Stimulated activated naive CD8-positive, alpha-beta T cell treated with anti-CD3 and anti-CD28 coated beads, Interleukin-15, amount 100 ng/mL, for 72 hours (primary cell): ENCODE measurements at regions not wholly inside any gene's neighbourhood (a gene's known extent, or its start where the extent isn't known, plus 50 kb on each side); places are given as distances from the start of the nearest gene placed in this dataset.
"Not testable (repeated sequence)": the region's sequence is repeated elsewhere in the genome, so short reads cannot be mapped to it uniquely, and the experiment has no call there.

Experiments used
- ATAC-seq: fragments of 150-1000 bp; cut with Tn5 transposase; 2 replicates; pipeline ENCODE4 v1.10.0; 2021; ENCODE audit warnings: mild to moderate bottlenecking, moderate library complexity
- DNase-seq, 2 donors: peaks; one replicate each; pipeline ENCODE4 v3.0.0; 2021 to 2022
- H3K27ac Mint-ChIP-seq, 2 donors: one replicate each; pipeline ENCODE4 v1.8.0; 2022; ENCODE audit warnings: mild to moderate bottlenecking in 2 of 2, mixed read lengths in 2 of 2, moderate library complexity in 2 of 2
- H3K27me3 Mint-ChIP-seq: one replicate; pipeline ENCODE4 v1.8.0; 2022; ENCODE audit warnings: mixed read lengths
- H3K4me1 Mint-ChIP-seq: one replicate; pipeline ENCODE4 v1.8.0; 2022; ENCODE audit warnings: mild to moderate bottlenecking, mixed read lengths
- H3K4me3 Mint-ChIP-seq, 2 donors: one replicate each; pipeline ENCODE4 v1.8.0; 2022; ENCODE audit warnings: mild to moderate bottlenecking in 2 of 2, mixed read lengths in 2 of 2, moderate library complexity in 1 of 2
- H3K9me3 Mint-ChIP-seq, 2 donors: one replicate each; pipeline ENCODE4 v1.8.0; 2022; ENCODE audit warnings: mixed read lengths in 2 of 2

DNA sequence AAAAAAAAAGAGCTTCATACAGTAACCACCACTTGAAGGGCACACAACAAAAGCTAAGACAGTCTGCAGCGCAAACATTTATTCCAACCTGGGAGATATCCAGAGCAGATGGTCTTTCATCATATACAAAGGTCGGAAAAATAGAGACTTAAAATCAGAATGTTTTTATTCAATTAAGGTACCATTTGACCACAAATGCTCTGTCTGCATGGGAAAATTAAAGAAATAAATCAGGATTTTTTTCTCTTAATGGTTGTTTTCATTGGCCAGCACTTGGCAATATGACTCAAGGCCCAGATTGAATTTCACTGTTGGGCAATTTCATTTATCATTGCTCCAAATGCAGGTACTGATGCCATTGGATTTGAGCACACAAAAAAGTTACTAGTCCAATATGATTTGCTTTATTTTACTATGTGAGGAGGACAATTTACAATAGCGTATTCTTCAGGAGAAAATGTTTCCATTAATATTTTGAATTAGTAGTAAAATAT is 145.9 kb upstream of the AGTR1 start:
- Mint-ChIP-seq H3K4me1 (no peaks in the 10 kb centered on the region), H3K9me3 (no peaks in the 10 kb centered on the region), H3K4me3 (no peak overlapping the region), H3K27me3 (no peaks in the 10 kb centered on the region), H3K27ac (no peak overlapping the region)
- DNase-seq (no peak), ATAC-seq (no peak)

DNA sequence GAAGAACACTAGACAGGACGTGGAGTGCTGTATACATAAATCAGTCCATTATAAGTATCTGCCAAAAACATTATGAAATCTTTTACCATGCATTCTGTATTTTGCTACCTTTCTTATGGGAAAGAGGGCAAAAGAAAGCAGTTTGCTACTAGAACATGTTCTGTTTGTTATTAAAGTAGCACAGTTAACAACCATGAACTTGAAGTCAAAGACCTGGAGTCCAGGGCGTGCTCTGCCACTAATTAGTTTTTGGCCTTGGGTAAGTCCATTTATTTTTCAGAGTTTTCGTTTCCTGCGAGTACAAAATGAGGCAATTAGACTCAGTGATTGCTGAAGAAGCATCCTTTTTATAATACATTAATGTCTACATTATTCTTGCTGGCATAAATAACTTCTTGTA is 143.3 kb upstream of the AGTR1 start:
- DNase-seq, result no peak
- H3K4me1 Mint-ChIP-seq, result no peaks in the 10 kb centered on the region
- H3K27ac Mint-ChIP-seq, result no peak overlapping the region

DNA sequence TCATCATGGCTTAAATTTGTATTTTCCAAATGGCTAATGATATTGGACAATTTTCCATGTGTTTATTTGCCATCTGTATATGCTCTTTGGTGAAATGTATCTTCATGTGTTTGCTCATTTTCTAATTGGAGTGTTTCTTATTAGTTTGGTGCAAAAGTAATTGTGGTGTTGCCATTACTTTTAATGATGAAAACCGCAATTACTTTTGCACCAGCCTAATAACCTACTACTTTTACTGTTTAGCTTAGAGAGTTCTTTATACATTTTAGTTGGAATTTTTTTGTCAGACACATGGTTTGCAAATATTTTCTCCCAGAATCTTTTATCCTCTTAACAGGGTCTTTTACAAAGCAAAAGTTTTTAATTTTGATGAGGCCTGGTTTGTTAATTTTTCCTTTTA is 141.0 kb upstream of the AGTR1 start:
- H3K27me3 Mint-ChIP-seq, result no peaks in the 10 kb centered on the region
- ATAC-seq (no peak), DNase-seq (no peak)
- H3K9me3 Mint-ChIP-seq, result peaks cover 12 to 13% of the 10 kb centered on the region in 2 donors
- H3K27ac Mint-ChIP-seq, result no peak overlapping the region
- no peaks in the 10 kb centered on the region for H3K4me1 Mint-ChIP-seq
- H3K4me3 Mint-ChIP-seq, result no peak overlapping the region

More for the DNA sequence above, 143.3 kb upstream of the AGTR1 start:
- Mint-ChIP-seq H3K9me3 (peaks cover 0 to 4% of the 10 kb centered on the region in 2 donors), H3K27me3 (no peaks in the 10 kb centered on the region), H3K4me3 (no peak overlapping the region)
- ATAC-seq, result no peak

DNA sequence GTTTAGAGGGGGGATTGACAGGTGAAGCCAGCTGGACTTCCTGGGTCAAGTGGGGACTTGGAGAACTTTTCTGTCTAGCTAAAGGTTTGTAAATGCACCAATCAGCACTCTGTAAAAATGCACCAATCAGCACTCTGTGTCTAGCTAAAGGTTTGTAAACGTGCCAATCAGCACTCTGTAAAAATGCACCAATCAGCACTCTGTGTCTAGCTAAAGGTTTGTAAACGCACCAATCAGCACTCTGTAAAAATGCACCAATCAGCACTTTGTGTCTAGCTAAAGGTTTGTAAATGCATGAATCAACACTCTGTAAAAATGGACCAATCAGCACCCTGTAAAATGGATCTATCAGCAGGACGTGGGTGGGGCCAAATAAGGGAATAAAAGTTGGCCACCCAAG is 120.1 kb upstream of the AGTR1 start:
- not testable (repeated sequence) for H3K4me1 Mint-ChIP-seq, H3K27me3 Mint-ChIP-seq, H3K27ac Mint-ChIP-seq, ATAC-seq, DNase-seq, H3K4me3 Mint-ChIP-seq
- H3K9me3 Mint-ChIP-seq, result peaks cover 0 to 17% of the 10 kb centered on the region in 2 donors

DNA sequence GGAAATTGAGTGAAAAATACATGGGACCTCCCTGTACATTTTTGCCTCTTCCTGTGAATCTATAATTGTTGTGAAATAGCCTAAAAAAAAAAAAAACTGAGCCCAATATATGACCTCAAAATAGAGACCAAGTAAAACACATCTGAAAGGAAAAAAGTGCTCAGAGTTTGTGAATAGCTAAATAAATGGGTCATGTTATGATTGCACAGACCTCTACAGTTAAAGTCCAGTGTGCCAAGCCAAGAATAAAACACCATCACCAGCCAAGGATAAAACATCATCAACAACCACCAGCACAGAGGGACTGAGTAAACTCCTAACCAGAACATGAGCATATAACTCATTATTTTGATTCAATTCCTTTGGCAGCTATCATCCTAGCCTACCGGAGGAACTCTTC is 115.6 kb upstream of the AGTR1 start:
- H3K27ac Mint-ChIP-seq, result no peak overlapping the region
- DNase-seq, result no peak
- peaks cover 0 to 6% of the 10 kb centered on the region in 2 donors for H3K9me3 Mint-ChIP-seq
- no peaks in the 10 kb centered on the region for H3K4me1 Mint-ChIP-seq
- no peak overlapping the region for H3K4me3 Mint-ChIP-seq
- no peaks in the 10 kb centered on the region for H3K27me3 Mint-ChIP-seq
- ATAC-seq, result no peak

DNA sequence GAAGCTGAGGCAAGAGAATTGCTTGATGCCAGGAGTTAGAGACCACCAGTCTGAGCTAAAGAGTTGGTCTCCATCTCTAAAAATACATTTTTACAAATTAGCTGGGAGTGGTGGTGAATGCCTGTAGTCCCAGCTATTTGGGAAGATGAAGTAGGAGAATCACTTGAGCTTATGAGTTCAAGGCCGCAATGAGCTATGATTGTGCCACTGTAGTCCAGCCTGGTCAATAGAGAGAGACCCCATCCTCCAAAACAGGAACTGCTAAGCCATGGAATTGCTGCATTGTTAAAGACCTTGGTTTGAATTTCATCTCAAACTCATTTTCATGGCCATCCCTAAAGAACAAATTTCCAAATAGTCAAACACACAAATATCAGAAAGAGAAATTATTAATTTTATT is 113.9 kb upstream of the AGTR1 start:
- no peaks in the 10 kb centered on the region for H3K27me3 Mint-ChIP-seq
- ATAC-seq (no peak), DNase-seq (no peak)
- H3K9me3 Mint-ChIP-seq, result no peaks in the 10 kb centered on the region
- no peak overlapping the region for H3K4me3 Mint-ChIP-seq
- H3K27ac Mint-ChIP-seq, result no peak overlapping the region
- H3K4me1 Mint-ChIP-seq, result no peaks in the 10 kb centered on the region

DNA sequence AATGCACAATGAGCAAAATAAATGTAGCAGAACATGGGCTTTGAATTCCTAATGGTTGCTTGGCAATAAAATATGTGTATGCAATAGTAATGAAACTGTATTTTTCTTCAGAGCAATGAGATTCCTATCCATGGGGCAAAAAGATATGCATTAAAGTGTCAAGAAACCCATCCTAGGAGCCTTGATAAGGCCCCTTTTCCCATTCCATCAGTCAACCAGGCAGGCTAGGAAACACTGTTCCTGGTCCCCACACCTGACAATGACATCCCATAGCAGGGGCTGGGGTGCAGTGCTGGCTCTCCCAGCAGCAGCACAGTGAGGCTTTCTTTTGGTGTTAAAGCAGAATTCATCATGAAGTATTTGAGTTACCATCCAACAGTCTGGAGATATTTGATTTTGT is 113.3 kb upstream of the AGTR1 start:
- Mint-ChIP-seq H3K27me3 (no peaks in the 10 kb centered on the region), H3K9me3 (no peaks in the 10 kb centered on the region), H3K4me1 (no peaks in the 10 kb centered on the region), H3K27ac (no peak overlapping the region), H3K4me3 (no peak overlapping the region)
- no peak for DNase-seq
- ATAC-seq, result no peak

DNA sequence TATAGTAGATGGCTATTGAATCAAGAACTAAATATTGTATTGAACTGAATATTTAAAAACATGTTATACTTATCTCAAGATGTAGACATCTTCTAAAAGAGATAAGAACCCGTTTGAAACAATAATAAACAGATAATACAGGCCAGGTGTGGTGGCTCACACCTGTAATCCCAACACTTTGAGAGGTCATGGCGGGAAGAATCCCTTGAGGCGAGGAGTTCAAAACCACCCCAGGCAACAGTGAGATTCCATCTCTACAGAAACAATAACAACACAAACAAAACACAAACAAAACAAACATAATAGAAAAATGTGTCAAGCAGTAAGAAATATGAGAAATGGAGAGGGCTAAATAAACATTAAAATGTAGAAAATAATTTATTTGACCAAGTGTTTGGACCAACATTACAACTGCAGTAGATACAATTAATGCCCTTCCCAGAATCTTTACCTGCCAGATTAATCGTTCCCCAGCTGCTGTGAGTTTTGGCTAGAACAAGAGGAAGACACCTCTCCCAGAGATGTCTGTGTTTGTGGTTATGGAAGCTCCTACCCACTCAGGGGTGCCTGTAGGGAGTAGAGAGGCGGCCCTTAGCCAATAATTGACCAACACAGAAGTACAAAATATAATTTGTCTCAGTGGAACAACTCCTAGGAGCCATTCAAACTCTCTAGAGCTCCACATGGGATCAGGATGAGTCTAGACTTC is 111.9 kb upstream of the AGTR1 start:
- ATAC-seq (no peak), DNase-seq (no peak)
- H3K4me1 Mint-ChIP-seq, result no peaks in the 10 kb centered on the region
- H3K27ac Mint-ChIP-seq, result no peak overlapping the region
- H3K27me3 Mint-ChIP-seq, result no peaks in the 10 kb centered on the region
- H3K9me3 Mint-ChIP-seq, result no peaks in the 10 kb centered on the region
- no peak overlapping the region for H3K4me3 Mint-ChIP-seq

DNA sequence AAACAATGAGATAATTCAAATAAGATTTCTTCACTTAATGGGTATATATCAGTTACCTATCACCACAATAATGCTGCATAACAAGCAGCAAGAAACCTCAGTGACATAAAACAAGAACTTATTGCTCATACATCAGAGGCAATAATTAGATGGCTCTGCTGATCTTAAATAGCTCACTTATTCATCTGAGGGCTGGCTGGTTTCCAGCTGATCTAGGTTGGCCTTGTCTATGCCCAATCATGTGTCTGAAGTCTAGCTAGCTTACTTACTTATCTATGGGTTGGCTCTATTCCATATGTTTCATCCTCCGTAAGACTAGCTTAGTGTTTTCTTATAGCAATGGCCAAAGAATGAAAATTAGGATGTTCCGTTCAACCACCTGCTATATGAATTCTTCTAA is 109.4 kb upstream of the AGTR1 start:
- H3K27ac Mint-ChIP-seq, result no peak overlapping the region

DNA sequence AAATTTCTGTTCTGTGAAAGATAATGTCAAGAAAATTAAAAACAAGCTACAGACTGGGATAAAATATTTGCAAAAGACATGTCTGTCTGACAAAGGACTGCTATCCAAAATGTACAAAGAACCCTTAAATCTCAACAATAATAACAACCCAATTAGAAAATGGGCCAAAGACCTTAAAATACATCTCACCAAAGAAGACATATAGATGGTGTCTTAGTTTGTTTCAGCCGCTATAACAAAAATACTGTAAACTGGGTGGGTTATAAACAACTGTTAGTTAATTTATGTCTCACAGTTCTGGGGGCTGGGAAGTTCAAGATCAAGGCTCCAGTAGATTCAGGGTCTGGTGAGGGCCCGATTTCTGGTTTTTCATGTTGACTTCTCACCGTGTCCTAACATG is 106.2 kb upstream of the AGTR1 start:
- H3K4me1 Mint-ChIP-seq, result no peaks in the 10 kb centered on the region
- H3K9me3 Mint-ChIP-seq, result no peaks in the 10 kb centered on the region
- H3K27ac Mint-ChIP-seq, result no peak overlapping the region

More for the DNA sequence above, 109.4 kb upstream of the AGTR1 start:
- no peak for DNase-seq
- Mint-ChIP-seq H3K27me3 (no peaks in the 10 kb centered on the region), H3K4me1 (no peaks in the 10 kb centered on the region), H3K9me3 (no peaks in the 10 kb centered on the region), H3K4me3 (no peak overlapping the region)
- no peak for ATAC-seq

DNA sequence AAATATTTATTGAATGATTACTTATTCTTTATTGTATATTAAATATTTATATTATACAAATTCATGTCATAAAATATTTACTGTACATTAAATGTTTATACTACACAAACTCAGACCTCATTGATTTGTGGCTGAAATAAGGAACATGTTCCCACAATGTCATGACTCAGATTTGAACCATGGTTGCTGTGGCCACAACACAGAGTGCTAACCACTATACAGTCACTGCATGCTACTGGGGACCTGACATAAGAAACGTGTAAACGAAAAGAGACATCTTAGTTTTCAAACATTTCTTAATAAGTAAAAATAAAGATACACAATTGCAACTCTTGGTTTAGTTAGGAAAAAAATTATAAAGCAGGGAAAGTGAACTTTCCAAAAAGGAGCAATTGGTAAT is 99.1 kb upstream of the AGTR1 start:
- Mint-ChIP-seq H3K9me3 (peaks cover 0 to 4% of the 10 kb centered on the region in 2 donors), H3K4me3 (no peak overlapping the region), H3K27me3 (no peaks in the 10 kb centered on the region), H3K27ac (no peak overlapping the region), H3K4me1 (no peaks in the 10 kb centered on the region)
- ATAC-seq (no peak), DNase-seq (no peak)

More for the DNA sequence above, 106.2 kb upstream of the AGTR1 start:
- no peak for DNase-seq
- Mint-ChIP-seq H3K4me3 (no peak overlapping the region), H3K27me3 (no peaks in the 10 kb centered on the region)
- ATAC-seq, result no peak

DNA sequence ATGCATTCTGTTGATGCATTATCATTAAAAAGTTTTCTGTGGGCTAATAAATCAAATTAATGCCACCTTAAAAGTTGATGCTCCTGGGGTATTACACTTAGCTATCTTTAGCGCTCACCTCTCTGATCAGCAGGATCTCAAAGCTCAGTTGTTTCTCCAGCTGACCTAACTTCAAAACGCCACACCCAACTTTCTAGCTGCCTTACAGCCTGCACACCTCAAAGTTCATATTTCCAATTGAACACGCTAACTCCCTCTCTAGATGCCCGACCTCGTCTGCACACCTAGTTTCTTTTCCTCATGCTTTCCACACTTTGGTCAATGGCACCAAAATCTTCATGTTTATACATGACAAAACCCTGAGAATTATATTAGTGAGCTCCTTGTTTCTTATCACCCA is 98.2 kb upstream of the AGTR1 start:
- Mint-ChIP-seq H3K27me3 (no peaks in the 10 kb centered on the region), H3K9me3 (peaks cover 0 to 4% of the 10 kb centered on the region in 2 donors), H3K4me1 (no peaks in the 10 kb centered on the region), H3K27ac (no peak overlapping the region), H3K4me3 (no peak overlapping the region)
- no peak for ATAC-seq
- DNase-seq, result no peak

DNA sequence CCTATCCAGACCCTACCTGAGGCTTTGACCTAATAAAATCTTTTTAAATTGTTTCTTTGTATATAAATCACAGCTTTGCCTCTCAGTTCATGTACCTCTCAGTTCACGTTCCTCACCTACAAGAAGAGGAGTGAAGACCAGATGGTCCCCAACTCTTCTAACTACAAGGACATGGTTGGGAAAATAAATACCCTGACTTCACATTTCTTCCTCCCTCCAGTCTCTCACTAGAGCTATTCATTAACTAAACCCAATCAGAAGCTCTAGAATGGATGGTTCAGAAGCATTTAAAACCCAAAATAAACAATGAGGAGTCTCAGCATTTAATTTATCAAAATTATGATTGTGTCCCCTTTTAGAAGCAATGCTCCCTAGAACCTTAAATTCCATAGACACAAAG is 97.3 kb upstream of the AGTR1 start:
- H3K9me3 Mint-ChIP-seq, result peaks cover 0 to 4% of the 10 kb centered on the region in 2 donors
- no peak overlapping the region for H3K4me3 Mint-ChIP-seq
- ATAC-seq, result no peak
- no peaks in the 10 kb centered on the region for H3K4me1 Mint-ChIP-seq
- no peak for DNase-seq
- H3K27me3 Mint-ChIP-seq, result no peaks in the 10 kb centered on the region
- H3K27ac Mint-ChIP-seq, result no peak overlapping the region

DNA sequence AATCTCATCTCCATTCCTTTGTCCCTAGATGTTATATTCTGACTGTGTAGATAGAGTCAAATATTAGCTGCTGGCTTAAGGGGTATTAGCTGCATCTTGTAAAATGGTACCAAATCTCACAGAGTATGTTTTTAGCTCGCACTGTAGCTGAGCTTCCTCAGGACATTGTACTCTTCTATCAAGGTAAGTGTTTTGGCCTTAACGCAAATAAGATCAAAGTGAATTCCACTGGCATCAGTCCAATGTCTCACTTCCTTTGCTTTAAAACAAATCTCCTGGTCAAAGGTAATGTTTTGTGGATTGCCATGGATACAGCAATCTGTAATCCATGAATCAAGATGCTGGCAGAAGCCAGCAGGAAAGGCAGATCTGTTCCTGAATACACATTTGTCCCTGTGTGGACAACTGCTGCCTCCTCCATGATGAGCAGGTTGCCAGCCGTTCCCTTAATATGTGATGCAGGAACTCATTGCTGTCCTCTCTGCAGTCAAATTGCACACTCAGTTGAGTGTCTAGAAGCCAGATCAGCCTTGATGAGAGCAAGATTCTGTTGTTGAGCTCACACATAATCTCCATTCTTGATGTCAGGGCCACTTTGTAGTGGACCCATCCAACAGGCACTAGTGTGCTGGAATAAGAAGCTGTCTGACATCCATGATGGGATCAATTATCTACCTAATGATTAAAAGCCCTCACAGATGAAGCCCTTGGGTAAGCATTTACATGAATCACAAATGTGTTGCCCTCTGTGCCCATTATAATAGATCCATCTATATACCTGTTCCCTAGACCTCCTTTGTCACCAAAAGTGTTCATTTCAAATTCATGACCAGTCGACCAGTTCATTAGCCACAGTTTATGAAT is 96.6 kb upstream of the AGTR1 start:
- DNase-seq (no peak), ATAC-seq (no peak)
- Mint-ChIP-seq H3K4me3 (no peak overlapping the region), H3K9me3 (peaks cover 0 to 4% of the 10 kb centered on the region in 2 donors), H3K4me1 (no peaks in the 10 kb centered on the region), H3K27ac (no peak overlapping the region), H3K27me3 (no peaks in the 10 kb centered on the region)

DNA sequence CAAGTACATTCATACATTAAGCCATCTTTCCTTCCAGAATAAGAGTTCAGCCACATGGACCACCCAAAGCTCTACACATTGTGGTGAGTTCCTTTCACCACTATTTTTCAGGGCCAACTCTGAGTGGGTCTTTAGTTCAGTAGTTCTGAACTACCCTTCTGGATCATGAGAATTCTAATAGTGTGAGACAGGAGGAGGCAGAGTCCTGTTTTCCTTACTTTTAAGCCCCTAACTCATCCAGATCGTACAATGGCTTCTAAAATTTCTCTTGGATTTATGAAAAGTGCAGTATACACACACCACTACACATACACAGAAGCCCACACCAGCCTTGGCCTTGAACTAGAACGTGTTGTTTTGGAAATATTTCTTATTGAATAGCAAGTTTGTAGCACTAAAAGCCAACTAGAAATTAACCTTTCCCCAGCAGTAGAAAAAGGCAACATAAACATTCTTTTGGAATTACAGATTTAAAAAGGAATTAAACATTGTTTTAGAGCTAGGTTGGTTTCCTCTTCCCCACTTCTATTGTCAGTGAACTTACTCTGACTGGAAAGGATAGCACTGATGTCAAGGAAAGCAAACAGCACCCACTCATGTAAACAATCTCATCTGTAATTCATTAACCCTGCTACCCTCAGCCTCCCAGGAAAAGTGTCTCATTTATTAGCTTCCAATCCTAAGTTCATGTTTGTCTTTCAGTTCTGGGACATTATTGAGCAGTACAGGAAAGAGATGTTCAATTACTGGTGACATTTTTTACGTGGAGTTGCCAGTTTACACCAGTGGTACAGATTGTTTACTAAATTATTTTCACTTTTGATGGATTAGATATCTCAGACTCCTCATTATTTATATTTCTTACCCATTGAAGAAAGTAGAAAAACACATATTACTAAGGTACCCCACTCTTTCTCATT is 95.7 kb upstream of the AGTR1 start:
- no peaks in the 10 kb centered on the region for H3K4me1 Mint-ChIP-seq
- H3K4me3 Mint-ChIP-seq, result no peak overlapping the region
- H3K9me3 Mint-ChIP-seq, result peaks cover 0 to 4% of the 10 kb centered on the region in 2 donors
- H3K27me3 Mint-ChIP-seq, result no peaks in the 10 kb centered on the region
- ATAC-seq, result no peak
- no peak overlapping the region for H3K27ac Mint-ChIP-seq
- no peak for DNase-seq
